Heart left ventricle (tissue), 16 donors: ENCODE measurements at regions not wholly inside any gene's neighbourhood (a gene's known extent, or its start where the extent isn't known, plus 50 kb on each side); places are given as distances from the start of the nearest gene placed in this dataset.

ENCODE experiments used
- ATAC-seq, 4 donors: fragments of 200-7000 bp; cut with Tn5 transposase; one replicate each; pipeline ENCODE4 v1.9.1; 2020 to 2022; ENCODE audit warnings: moderate library complexity in 4 of 4, mild to moderate bottlenecking in 3 of 4, moderate number of reproducible peaks in 1 of 4
- DNase-seq, 5 donors: peaks; one replicate each; pipeline ENCODE4 v3.0.0-alpha.2; 2020
- H3K27ac ChIP-seq, 12 donors: fragments of 200-600 bp; sonication (generic) in 4 of 12; one replicate each; pipeline versions ENCODE4 v1.5.0 to v1.8.0; 2016 to 2022; ENCODE audit warnings: mild to moderate bottlenecking in 2 of 12
- H3K27me3 ChIP-seq, 9 donors: fragments of 200-600 bp; sonication (generic) in 2 of 9; one replicate each; pipeline versions ENCODE4 v1.5.1 to v1.8.0; 2016 to 2022; ENCODE audit warnings: mild to moderate bottlenecking in 3 of 9
- H3K36me3 ChIP-seq, 9 donors: fragments of 200-600 bp; sonication (generic) in 2 of 9; one replicate each; pipeline versions ENCODE4 v1.5.0 to v1.8.0; 2018 to 2022; ENCODE audit warnings: mild to moderate bottlenecking in 2 of 9
- H3K4me1 ChIP-seq, 12 donors: fragments of 200-600 bp; sonication (generic) in 4 of 12; one replicate each; pipeline versions ENCODE4 v1.5.0 to v1.8.0; 2016 to 2022; ENCODE audit warnings: mild to moderate bottlenecking in 3 of 12
- H3K4me3 ChIP-seq, 12 donors: fragments of 200-600 bp; sonication (generic) in 4 of 12; one replicate each; pipeline versions ENCODE4 v1.5.0 to v1.8.0; 2017 to 2022; ENCODE audit warnings: mild to moderate bottlenecking in 9 of 12, moderate library complexity in 4 of 12
- H3K9me3 ChIP-seq, 12 donors: fragments of 200-600 bp; sonication (generic) in 4 of 12; one replicate each; pipeline versions ENCODE4 v1.5.0 to v1.8.0; 2016 to 2022; ENCODE audit warnings: mild to moderate bottlenecking in 1 of 12
- CTCF ChIP-seq, 12 donors: fragments of 200-600 bp; sonication (generic) in 4 of 12; IDR thresholded peaks; one replicate each; pipeline versions ENCODE4 v1.5.0 to v1.8.0; 2018 to 2022; ENCODE audit warnings: antibody characterized with exemption in 12 of 12, mild to moderate bottlenecking in 5 of 12
- POLR2A ChIP-seq, 2 donors: fragments of 450-650 bp; IDR thresholded peaks; one replicate each; pipeline ENCODE4 v1.6.1; 2017; ENCODE audit warnings: antibody characterized with exemption in 2 of 2, mild to moderate bottlenecking in 2 of 2, moderate library complexity in 2 of 2
- WGBS, 4 donors: extraction: QIAGEN DNeasy Blood & Tissue Kit in 2 of 4; methylation state at CpG; one replicate each; pipeline versions ENCODE4 v1.1.5 to v1.1.7; 2013 to 2018; 5-methylcytosine and 5-hydroxymethylcytosine counted together
- intact Hi-C, 10 donors: fragments of 100-400 bp; cut with DNase I; formaldehyde crosslinking; loops; one replicate each; pipeline versions ENCODE4 v1.11.1 to v1.14.2; 2022
- donor health status: ischemic (EF 13 %, LVEDD 7.1; RV severe dilation, severe dysfunction).
- donor health status: healthy with polysubstance abuse.
- donor health status: DM: no; HTN: yes; CAD: no.
- donor health status: DM: no; HTN: no; CAD: no.
- donor health status: ischemic (EF 25% LVEDD 6.9; RV normal size, moderate dysfunction).
- donor health status: ischemic (EF 25% LVEDD 5.7; RV mildly dilated, moderate dysfunction).
- donor health status: healthy.
- donor health status: DM: yes; HTN: yes; CAD: no.
- donor health status: ischemic (EF 35%, LVEDD 5.7; RV mildly dilated, moderate dysfunction).
- donor health status: nonischemic (EF 11% LVEDD 7.7; RV severe dilation, severe dysfunction).
- donor health status: DM: yes; HTN: yes; CAD: no.
- donor health status: PGD.
- donor health status: ischemic (EF 29% LVEDD 5.4; RV normal size, mild dysfunction).
- donor health status: nonischemic (EF 23%, LVEDD 6.1; RV moderate dilation, normal function).

GRCh38 chr5:56710826-56711590, 104.3 kb upstream of the MAP3K1 start:
- H3K27ac ChIP-seq: no peak overlapping the region
- no peak for TF ChIP-seq POLR2A (IDR thresholded peaks at IDR 0.05)
- no peak for TF ChIP-seq CTCF (IDR thresholded peaks at IDR 0.05)
- no peak for DNase-seq
- no peaks in the 10 kb centered on the region for H3K27me3 ChIP-seq
- WGBS, 4 donors: 88 to 98% (median 95%) methylated on average over 3 of the region's 3 CpGs
- no peaks in the 10 kb centered on the region for H3K36me3 ChIP-seq
- ATAC-seq: no peak
- intact Hi-C loops: no loop called here
- no peak overlapping the region for H3K4me3 ChIP-seq
- H3K4me1 ChIP-seq: no peaks in the 10 kb centered on the region
- peaks cover 0 to 9% (median 0%) of the 10 kb centered on the region in 12 donors for H3K9me3 ChIP-seq

GRCh38 chr5:56706504-56706903, 108.8 kb upstream of the MAP3K1 start:
- no peak overlapping the region for H3K27ac ChIP-seq
- no peak for DNase-seq
- no peaks in the 10 kb centered on the region for H3K4me1 ChIP-seq
- no peak overlapping the region for H3K4me3 ChIP-seq
- ATAC-seq: no peak
- intact Hi-C loops: loop anchor here in 1 of 10 donors (10.0 kb wide), 1 partner anchor 442 kb away; no protein-coding TSS in a partner anchor
- TF ChIP-seq CTCF (IDR thresholded peaks at IDR 0.05) (no peak), POLR2A (IDR thresholded peaks at IDR 0.05) (no peak)
- H3K27me3 ChIP-seq: peaks cover 0 to 5% (median 0%) of the 10 kb centered on the region in 9 donors
- H3K36me3 ChIP-seq: no peaks in the 10 kb centered on the region
- peaks cover 0 to 9% (median 0%) of the 10 kb centered on the region in 12 donors for H3K9me3 ChIP-seq
- 92 to 98% (median 97%) methylated on average over 3 of the region's 3 CpGs for WGBS, 4 donors

GRCh38 chr5:56705217-56705616, 110.1 kb upstream of the MAP3K1 start:
- no peak overlapping the region for H3K4me3 ChIP-seq
- WGBS, 4 donors: 67 to 80% (median 71%) methylated on average over 5 of the region's 5 CpGs
- DNase-seq (no peak), ATAC-seq (no peak)
- H3K9me3 ChIP-seq: peaks cover 0 to 3% (median 0%) of the 10 kb centered on the region in 12 donors
- H3K27ac ChIP-seq: no peak overlapping the region
- no peaks in the 10 kb centered on the region for H3K4me1 ChIP-seq
- TF ChIP-seq CTCF (IDR thresholded peaks at IDR 0.05) (no peak), POLR2A (IDR thresholded peaks at IDR 0.05) (no peak)
- peaks cover 0 to 5% (median 0%) of the 10 kb centered on the region in 9 donors for H3K27me3 ChIP-seq
- no peaks in the 10 kb centered on the region for H3K36me3 ChIP-seq
- intact Hi-C loops: loop anchor here in 1 of 10 donors (10.0 kb wide), 1 partner anchor 440 kb away; no protein-coding TSS in a partner anchor

GRCh38 chr5:56703952-56704351, 111.4 kb upstream of the MAP3K1 start:
- no peaks in the 10 kb centered on the region for H3K9me3 ChIP-seq
- no peak overlapping the region for H3K4me3 ChIP-seq
- H3K27me3 ChIP-seq: peaks cover 0 to 5% (median 0%) of the 10 kb centered on the region in 9 donors
- ATAC-seq (no peak), DNase-seq (no peak)
- H3K36me3 ChIP-seq: no peaks in the 10 kb centered on the region
- 97 to 98% (median 97%) methylated on average over 2 of the region's 2 CpGs for WGBS, 4 donors
- intact Hi-C loops: loop anchor here in 1 of 10 donors (10.0 kb wide), 1 partner anchor 439 kb away; no protein-coding TSS in a partner anchor
- H3K27ac ChIP-seq: no peak overlapping the region
- H3K4me1 ChIP-seq: peaks cover 0 to 10% (median 7%) of the 10 kb centered on the region in 12 donors
- no peak for TF ChIP-seq CTCF (IDR thresholded peaks at IDR 0.05)
- TF ChIP-seq POLR2A (IDR thresholded peaks at IDR 0.05): no peak
